Ishikawa (cell line): ENCODE measurements at regions not wholly inside any gene's neighbourhood (a gene's known extent, or its start where the extent isn't known, plus 50 kb on each side); places are given as distances from the start of the nearest gene placed in this dataset.

Source experiments
- CREB1 ChIP-seq: IDR thresholded peaks from 2 replicates; pipeline ENCODE4 v1.6.1; 2012; ENCODE audit warnings: low read depth
- EGR1 ChIP-seq: IDR thresholded peaks from 2 replicates; pipeline ENCODE4 v1.6.1; 2012
- EP300 ChIP-seq: IDR thresholded peaks from 2 replicates; pipeline ENCODE4 v1.6.1; 2012; ENCODE audit warnings: borderline replicate concordance
- MAX ChIP-seq: IDR thresholded peaks from 2 replicates; pipeline ENCODE4 v1.6.1; 2012
- NFIC ChIP-seq: IDR thresholded peaks from 2 replicates; pipeline ENCODE4 v1.6.1; 2012
- RAD21 ChIP-seq: IDR thresholded peaks from 2 replicates; pipeline ENCODE4 v1.6.1; 2012; ENCODE audit warnings: low read depth
- REST ChIP-seq: IDR thresholded peaks from 2 replicates; pipeline ENCODE4 v1.6.1; 2012; ENCODE audit warnings: low read depth, mild to moderate bottlenecking
- TAF1 ChIP-seq: IDR thresholded peaks from 2 replicates; pipeline ENCODE4 v1.6.1; 2012; ENCODE audit warnings: low read depth, mild to moderate bottlenecking
- TCF12 ChIP-seq: IDR thresholded peaks from 2 replicates; pipeline ENCODE4 v1.6.1; 2012; ENCODE audit warnings: low read depth
- TEAD4 ChIP-seq: IDR thresholded peaks from 2 replicates; pipeline ENCODE4 v1.6.1; 2012
- USF1 ChIP-seq: IDR thresholded peaks from 2 replicates; pipeline ENCODE4 v1.6.1; 2012
- YY1 ChIP-seq: IDR thresholded peaks from 2 replicates; pipeline ENCODE4 v1.6.1; 2012; ENCODE audit warnings: low read depth
- ZBTB7A ChIP-seq: IDR thresholded peaks from 2 replicates; pipeline ENCODE4 v1.6.1; 2012; ENCODE audit warnings: low read depth

GRCh38 chr1:87913361-87913760 lies 584.7 kb downstream of the LMO4 start:
- no peak for TF ChIP-seq TCF12
- no peak for TF ChIP-seq REST
- TF ChIP-seq CREB1, result no peak
- TF ChIP-seq NFIC, result no peak
- no peak for TF ChIP-seq USF1
- no peak for TF ChIP-seq YY1
- no peak for TF ChIP-seq EP300
- no peak for TF ChIP-seq MAX
- no peak for TF ChIP-seq TAF1
- no peak for TF ChIP-seq EGR1
- no peak for TF ChIP-seq TEAD4
- no peak for TF ChIP-seq ZBTB7A
- no peak for TF ChIP-seq RAD21
